MM.1S (cell line): ENCODE measurements at regions not wholly inside any gene's neighbourhood (a gene's known extent, or its start where the extent isn't known, plus 50 kb on each side); places are given as distances from the start of the nearest gene placed in this dataset.

Source experiments
- DNase-seq: peaks from one replicate; pipeline ENCODE4 v3.0.0-alpha.2; 2015
- H2AFZ ChIP-seq: fragments of 300-600 bp; sonication (generic); 2 replicates; pipeline ENCODE4 v1.6.0; 2016; ENCODE audit warnings: antibody characterized with exemption, low read length
- H3F3A ChIP-seq: fragments of 300-600 bp; sonication (generic); 2 replicates; pipeline ENCODE4 v1.6.1; 2016; ENCODE audit warnings: mild to moderate bottlenecking, antibody characterized with exemption, low read length, moderate library complexity, mixed read lengths; ENCODE audit not compliant: insufficient read depth
- H3K27ac ChIP-seq: fragments of 300-600 bp; sonication (generic); 2 replicates; pipeline ENCODE4 v1.5.1; 2016; ENCODE audit warnings: mild to moderate bottlenecking, low read length
- H3K27me3 ChIP-seq: fragments of 300-600 bp; sonication (generic); replicated peaks from 2 replicates; pipeline ENCODE4 v1.6.0; 2016; ENCODE audit warnings: low read length; ENCODE audit not compliant: insufficient read depth
- H3K36me3 ChIP-seq: fragments of 300-600 bp; sonication (generic); replicated peaks from 2 replicates; pipeline ENCODE4 v1.6.1; 2016; ENCODE audit warnings: mild to moderate bottlenecking, low read length, mixed read lengths; ENCODE audit not compliant: insufficient read depth
- H3K4me1 ChIP-seq: fragments of 300-600 bp; sonication (generic); 2 replicates; pipeline ENCODE4 v1.6.1; 2016; ENCODE audit warnings: low read length, mixed read lengths
- H3K4me2 ChIP-seq: fragments of 300-600 bp; sonication (generic); 2 replicates; pipeline ENCODE4 v1.6.0; 2016; ENCODE audit warnings: low read depth, low read length
- H3K4me3 ChIP-seq: fragments of 300-600 bp; sonication (generic); 2 replicates; pipeline ENCODE4 v1.5.1; 2016; ENCODE audit warnings: low read length, mixed read lengths
- H3K79me2 ChIP-seq: fragments of 300-600 bp; sonication (generic); 2 replicates; pipeline ENCODE4 v1.6.1; 2016; ENCODE audit warnings: mixed run types, low read length, mixed read lengths
- H3K9ac ChIP-seq: fragments of 300-600 bp; sonication (generic); 2 replicates; pipeline ENCODE4 v1.6.1; 2016; ENCODE audit warnings: low read length, mixed read lengths
- H3K9me2 ChIP-seq: fragments of 300-600 bp; sonication (generic); replicated peaks from 2 replicates; pipeline ENCODE4 v1.6.1; 2016; ENCODE audit warnings: mild to moderate bottlenecking, low read length, mixed read lengths; ENCODE audit not compliant: insufficient read depth
- H3K9me3 ChIP-seq: fragments of 300-600 bp; sonication (generic); replicated peaks from 2 replicates; pipeline ENCODE4 v1.6.1; 2016; ENCODE audit warnings: mild to moderate bottlenecking, low read length, mixed read lengths; ENCODE audit not compliant: insufficient read depth
- H4K20me1 ChIP-seq: fragments of 300-600 bp; sonication (generic); 2 replicates; pipeline ENCODE4 v1.6.1; 2016; ENCODE audit warnings: mild to moderate bottlenecking, low read length, moderate library complexity, mixed read lengths; ENCODE audit not compliant: insufficient read depth
- EZH2 ChIP-seq: fragments of 300-600 bp; sonication (generic); optimal IDR thresholded peaks from 2 replicates; pipeline ENCODE3; 2017; ENCODE audit warnings: low read depth, mild to moderate bottlenecking, antibody characterized with exemption, low read length, mixed read lengths
- EZH2phosphoT487 ChIP-seq: fragments of 300-600 bp; sonication (generic); IDR thresholded peaks from 2 replicates; pipeline ENCODE4 v1.6.1; 2018; ENCODE audit warnings: antibody characterized with exemption, low read length
- TF ChIP-seq, protein P1 (sequence below): fragments of 300-600 bp; sonication (generic); IDR thresholded peaks from 2 replicates; pipeline ENCODE4 v1.5.1; 2016; ENCODE audit warnings: antibody characterized with exemption, low read length, mixed read lengths

DNA sequence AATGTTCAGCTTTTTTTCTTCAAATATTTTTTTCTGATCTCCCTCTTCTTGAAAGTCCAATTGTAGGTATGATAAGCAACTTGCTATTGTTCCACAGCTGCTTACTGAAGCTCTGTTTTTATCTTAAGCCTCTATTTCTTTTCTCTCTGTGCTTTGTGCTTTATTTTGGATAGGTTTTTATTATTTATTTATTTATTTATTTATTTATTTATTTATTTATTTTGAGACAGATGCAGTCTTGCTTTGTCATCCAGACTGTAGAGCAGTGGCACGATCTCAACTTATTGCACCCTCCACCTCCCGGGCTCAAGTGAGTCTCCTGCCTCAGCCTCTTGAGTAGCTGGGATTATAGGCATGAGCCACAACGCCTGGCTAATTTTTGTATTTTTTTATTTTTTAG is 199.4 kb downstream of the KLF12 start:
- Histone ChIP-seq H3K4me1 (peaks cover 16% of the 10 kb centered on the region), H3K27me3 (no peaks in the 10 kb centered on the region), H3K9me3 (no peaks in the 10 kb centered on the region), H3K36me3 (no peaks in the 10 kb centered on the region), H3K9ac (no peak overlapping the region), H3K79me2 (peaks cover 3% of the 10 kb centered on the region; the same call in 1 of the 2 replicates), H3K27ac (no peak overlapping the region), H3K9me2 (no peaks in the 10 kb centered on the region), H2AFZ (no peak overlapping the region), H3K4me2 (peak overlapping the region; percentile 24; the same call in 1 of the 2 replicates), H3F3A (peaks cover 8% of the 10 kb centered on the region; the same call in 1 of the 2 replicates), H3K4me3 (no peak overlapping the region), H4K20me1 (no peaks in the 10 kb centered on the region)
- no peak for TF ChIP-seq EZH2
- DNase-seq = no peak

DNA sequence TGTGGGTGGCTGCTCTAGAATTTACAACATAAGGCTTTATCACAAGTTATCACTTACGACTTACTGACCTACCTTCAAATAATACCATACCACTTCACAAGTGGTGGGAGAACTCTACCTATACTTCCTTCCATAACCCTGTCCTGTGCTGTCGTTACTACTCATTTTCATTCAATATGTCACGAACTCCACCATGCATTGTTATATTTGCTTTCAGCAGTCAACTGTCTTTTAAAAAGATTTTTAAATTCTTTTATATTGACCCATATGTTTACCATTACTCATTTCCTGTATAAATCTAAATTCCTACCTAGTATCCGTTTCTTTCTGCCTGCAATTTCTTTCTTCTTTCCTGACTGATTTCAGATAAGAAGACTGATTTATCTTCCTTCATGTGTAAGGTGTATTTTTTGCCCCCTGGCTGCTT is 200.0 kb downstream of the KLF12 start:
- Histone ChIP-seq H3K36me3 (no peaks in the 10 kb centered on the region), H3K9me3 (no peaks in the 10 kb centered on the region), H3K27ac (no peak overlapping the region; the same call in 1 of the 2 replicates), H3K9ac (no peak overlapping the region), H3K79me2 (peaks cover 3% of the 10 kb centered on the region; the same call in 1 of the 2 replicates), H3K4me3 (no peak overlapping the region), H2AFZ (no peak overlapping the region), H3K4me2 (peak overlapping the region; percentile 24), H3F3A (peaks cover 8% of the 10 kb centered on the region; the same call in 1 of the 2 replicates), H3K27me3 (no peaks in the 10 kb centered on the region), H3K9me2 (no peaks in the 10 kb centered on the region), H4K20me1 (no peaks in the 10 kb centered on the region), H3K4me1 (peaks cover 16% of the 10 kb centered on the region)
- no peak for TF ChIP-seq EZH2
- TF ChIP-seq, protein P1, sequence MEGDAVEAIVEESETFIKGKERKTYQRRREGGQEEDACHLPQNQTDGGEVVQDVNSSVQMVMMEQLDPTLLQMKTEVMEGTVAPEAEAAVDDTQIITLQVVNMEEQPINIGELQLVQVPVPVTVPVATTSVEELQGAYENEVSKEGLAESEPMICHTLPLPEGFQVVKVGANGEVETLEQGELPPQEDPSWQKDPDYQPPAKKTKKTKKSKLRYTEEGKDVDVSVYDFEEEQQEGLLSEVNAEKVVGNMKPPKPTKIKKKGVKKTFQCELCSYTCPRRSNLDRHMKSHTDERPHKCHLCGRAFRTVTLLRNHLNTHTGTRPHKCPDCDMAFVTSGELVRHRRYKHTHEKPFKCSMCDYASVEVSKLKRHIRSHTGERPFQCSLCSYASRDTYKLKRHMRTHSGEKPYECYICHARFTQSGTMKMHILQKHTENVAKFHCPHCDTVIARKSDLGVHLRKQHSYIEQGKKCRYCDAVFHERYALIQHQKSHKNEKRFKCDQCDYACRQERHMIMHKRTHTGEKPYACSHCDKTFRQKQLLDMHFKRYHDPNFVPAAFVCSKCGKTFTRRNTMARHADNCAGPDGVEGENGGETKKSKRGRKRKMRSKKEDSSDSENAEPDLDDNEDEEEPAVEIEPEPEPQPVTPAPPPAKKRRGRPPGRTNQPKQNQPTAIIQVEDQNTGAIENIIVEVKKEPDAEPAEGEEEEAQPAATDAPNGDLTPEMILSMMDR = no peak
- TF ChIP-seq EZH2phosphoT487 = no peak
- no peak for DNase-seq

DNA sequence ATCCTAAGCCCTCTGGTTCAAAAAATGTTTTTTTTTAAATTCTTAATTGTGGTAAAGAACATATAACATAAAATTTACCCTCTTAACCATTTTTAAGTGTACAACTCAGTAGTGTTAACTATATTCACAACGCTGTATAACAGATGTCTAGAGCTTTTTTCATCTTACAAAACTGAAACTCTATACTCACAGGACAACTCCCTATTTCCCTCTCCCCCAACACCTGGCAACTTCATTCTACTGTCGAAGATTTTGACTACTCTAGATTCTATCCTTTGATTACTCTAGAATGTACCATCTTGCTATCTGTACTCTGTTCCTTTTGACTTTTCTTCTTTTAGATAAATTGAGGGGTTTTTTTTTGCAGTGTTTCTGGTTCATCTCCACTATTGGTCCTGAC is 200.4 kb downstream of the KLF12 start:
- Histone ChIP-seq H3K4me3 (no peak overlapping the region), H4K20me1 (no peaks in the 10 kb centered on the region), H3K4me2 (peak overlapping the region; percentile 24), H3F3A (peaks cover 8% of the 10 kb centered on the region; the same call in 1 of the 2 replicates), H3K9ac (no peak overlapping the region), H3K4me1 (peaks cover 16% of the 10 kb centered on the region), H3K27ac (no peak overlapping the region; the same call in 1 of the 2 replicates), H3K27me3 (no peaks in the 10 kb centered on the region), H3K9me2 (no peaks in the 10 kb centered on the region), H3K36me3 (no peaks in the 10 kb centered on the region), H3K9me3 (no peaks in the 10 kb centered on the region), H3K79me2 (peaks cover 3% of the 10 kb centered on the region; the same call in 1 of the 2 replicates), H2AFZ (no peak overlapping the region)
- DNase-seq = peak; percentile 56
- TF ChIP-seq, protein P1 = no peak
- TF ChIP-seq EZH2phosphoT487 (no peak), EZH2 (no peak)

DNA sequence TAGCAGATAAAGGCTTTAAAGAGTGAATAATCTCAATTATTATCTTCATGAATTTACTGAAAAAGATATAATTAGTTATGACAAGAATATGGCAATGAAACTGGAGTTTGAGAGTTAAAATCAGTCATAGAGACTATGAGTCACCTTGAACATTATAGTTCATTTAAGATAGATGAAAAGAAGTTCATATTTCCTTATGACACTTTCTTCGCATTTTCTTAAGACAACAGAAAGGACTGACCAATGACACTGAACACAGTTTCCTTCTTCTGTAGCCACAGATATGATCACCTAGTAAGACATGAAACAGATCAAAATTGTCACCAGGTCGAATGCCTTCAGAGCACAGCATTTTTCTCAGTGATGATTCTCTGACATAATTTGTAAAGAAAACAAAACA is 202.1 kb downstream of the KLF12 start:
- Histone ChIP-seq H3K4me3 (no peak overlapping the region), H3K9ac (no peak overlapping the region), H4K20me1 (no peaks in the 10 kb centered on the region), H3K9me3 (no peaks in the 10 kb centered on the region), H3K27ac (no peak overlapping the region), H3K27me3 (no peaks in the 10 kb centered on the region), H3K36me3 (no peaks in the 10 kb centered on the region), H3K4me2 (no peak overlapping the region), H3F3A (peaks cover 8% of the 10 kb centered on the region; the same call in 1 of the 2 replicates), H3K79me2 (no peaks in the 10 kb centered on the region), H3K4me1 (peaks cover 16% of the 10 kb centered on the region), H2AFZ (no peak overlapping the region), H3K9me2 (no peaks in the 10 kb centered on the region)
- no peak for DNase-seq
- no peak for TF ChIP-seq EZH2
- TF ChIP-seq EZH2phosphoT487 = no peak
- TF ChIP-seq, protein P1 = no peak
